ENCODE measurements at regions not wholly inside any gene's neighbourhood (a gene's known extent, or its start where the extent isn't known, plus 50 kb on each side); places are given as distances from the start of the nearest gene placed in this dataset.

DNA sequence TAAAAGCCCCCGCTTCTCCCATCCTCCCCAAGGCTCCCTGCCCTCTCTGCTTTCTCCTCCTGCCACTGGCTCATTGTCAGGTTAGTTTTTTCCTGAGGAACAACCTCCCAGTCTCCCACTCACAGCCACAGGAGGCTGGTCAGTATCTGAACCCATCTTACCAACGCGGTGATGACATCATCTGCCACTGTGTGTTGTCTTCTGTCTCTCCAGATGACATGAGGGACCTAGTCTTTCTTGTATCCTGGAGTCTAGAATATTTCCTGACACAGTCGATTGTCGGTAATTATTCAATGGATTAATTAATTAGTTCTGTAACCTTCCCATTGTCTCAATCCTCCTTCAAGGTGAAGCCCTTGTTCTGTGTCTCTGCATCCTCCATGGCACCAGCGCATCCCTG lies 290.2 kb downstream of the GALR1 start:
- in situ Hi-C loops (cut with MboI; ENCODE audit: low pct_ligation_motif_present in 1 of 4, low pct_unique_long_range_greater_than_20kb in 1 of 4, low sequenced_read_pairs in 3 of 4) (no loop called here), intact Hi-C loops (cut with DNase I; ENCODE audit: low total_unique reads) (no loop called here)
- 91 to 100% methylated on average over 3 to 6 of the region's 6 CpGs for WGBS, 2 donors (ENCODE audit: low coverage in 1 of 2)
- H3K9me3 ChIP-seq, result no peaks in the 10 kb centered on the region
- H3K4me1 ChIP-seq, result no peaks in the 10 kb centered on the region
- H3K27me3 ChIP-seq, result no peaks in the 10 kb centered on the region
- DNase-seq, result no peak
- H3K4me3 ChIP-seq, result no peak overlapping the region
- no peak for TF ChIP-seq POLR2A (IDR thresholded peaks at IDR 0.05)
- no peak for TF ChIP-seq POLR2AphosphoS5 (IDR thresholded peaks at IDR 0.05)
- TF ChIP-seq EP300 (IDR thresholded peaks at IDR 0.05; ENCODE audit: low read depth), result no peak
- TF ChIP-seq CTCF (IDR thresholded peaks at IDR 0.05), result no peak
- no peaks in the 10 kb centered on the region for H3K36me3 ChIP-seq
- no peak overlapping the region for H3K27ac ChIP-seq

DNA sequence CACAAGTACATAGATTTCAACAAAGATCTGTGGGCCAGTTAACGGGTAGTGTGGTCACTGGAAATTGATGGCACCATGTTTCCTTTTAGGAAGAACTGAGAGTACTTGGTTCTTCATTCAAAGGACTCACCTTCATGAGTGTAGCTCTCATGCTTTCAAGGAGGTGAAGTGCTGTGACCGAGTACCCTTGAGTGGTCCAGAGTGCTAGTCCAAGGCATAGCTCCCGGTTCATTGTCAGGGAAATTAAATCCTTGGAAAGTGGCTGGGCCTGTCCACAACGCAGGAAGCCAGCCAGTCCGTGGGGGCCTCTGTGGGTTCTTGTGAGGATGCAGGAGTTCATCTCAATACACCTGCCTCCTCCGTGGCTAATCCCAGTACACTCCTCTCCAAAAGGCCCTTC lies 295.1 kb downstream of the GALR1 start:
- peaks cover 0 to 14% (median 7%) of the 10 kb centered on the region in 4 donors for H3K4me1 ChIP-seq
- intact Hi-C loops (cut with DNase I; ENCODE audit: low total_unique reads), result no loop called here
- WGBS, 2 donors (ENCODE audit: low coverage in 1 of 2), result 67 to 87% methylated on average over 1 to 6 of the region's 6 CpGs
- DNase-seq, result no peak
- TF ChIP-seq POLR2A (IDR thresholded peaks at IDR 0.05) (no peak), CTCF (IDR thresholded peaks at IDR 0.05) (no peak), POLR2AphosphoS5 (IDR thresholded peaks at IDR 0.05) (no peak)
- H3K4me3 ChIP-seq, result no peak overlapping the region
- in situ Hi-C loops (cut with MboI; ENCODE audit: low pct_ligation_motif_present in 1 of 4, low pct_unique_long_range_greater_than_20kb in 1 of 4, low sequenced_read_pairs in 3 of 4), result no loop called here
- no peaks in the 10 kb centered on the region for H3K36me3 ChIP-seq
- no peaks in the 10 kb centered on the region for H3K9me3 ChIP-seq
- no peaks in the 10 kb centered on the region for H3K27me3 ChIP-seq
- H3K27ac ChIP-seq, result no peak overlapping the region

GRCh38 chr18:77547757-77548156 lies 298.1 kb downstream of the GALR1 start:
- H3K36me3 ChIP-seq, result no peaks in the 10 kb centered on the region
- 33 to 43% methylated on average over 2 to 5 of the region's 5 CpGs for WGBS, 2 donors (ENCODE audit: low coverage in 1 of 2)
- TF ChIP-seq POLR2A (IDR thresholded peaks at IDR 0.05), result no peak
- TF ChIP-seq CTCF (IDR thresholded peaks at IDR 0.05), result no peak
- no peak for TF ChIP-seq EP300 (IDR thresholded peaks at IDR 0.05; ENCODE audit: low read depth)
- no peak for TF ChIP-seq POLR2AphosphoS5 (IDR thresholded peaks at IDR 0.05)
- no peak overlapping the region for H3K4me3 ChIP-seq
- no peak overlapping the region for H3K27ac ChIP-seq
- H3K4me1 ChIP-seq, result peaks cover 0 to 14% (median 7%) of the 10 kb centered on the region in 4 donors
- H3K9me3 ChIP-seq, result no peaks in the 10 kb centered on the region
- DNase-seq, result peak; percentile 37
- in situ Hi-C loops (cut with MboI; ENCODE audit: low pct_ligation_motif_present in 1 of 4, low pct_unique_long_range_greater_than_20kb in 1 of 4, low sequenced_read_pairs in 3 of 4) (no loop called here), intact Hi-C loops (cut with DNase I; ENCODE audit: low total_unique reads) (no loop called here)
- no peaks in the 10 kb centered on the region for H3K27me3 ChIP-seq

GRCh38 chr18:77548790-77549420 lies 299.3 kb downstream of the GALR1 start:
- no peaks in the 10 kb centered on the region for H3K27me3 ChIP-seq
- H3K9me3 ChIP-seq, result no peaks in the 10 kb centered on the region
- H3K4me1 ChIP-seq, result peaks cover 0 to 14% (median 7%) of the 10 kb centered on the region in 4 donors
- TF ChIP-seq POLR2AphosphoS5 (IDR thresholded peaks at IDR 0.05), result no peak
- no peak for TF ChIP-seq POLR2A (IDR thresholded peaks at IDR 0.05)
- TF ChIP-seq EP300 (IDR thresholded peaks at IDR 0.05; ENCODE audit: low read depth), result no peak
- no peak for TF ChIP-seq CTCF (IDR thresholded peaks at IDR 0.05)
- WGBS, 2 donors (ENCODE audit: low coverage in 1 of 2), result 40 to 74% methylated on average over 1 to 8 of the region's 8 CpGs
- in situ Hi-C loops (cut with MboI; ENCODE audit: low pct_ligation_motif_present in 1 of 4, low pct_unique_long_range_greater_than_20kb in 1 of 4, low sequenced_read_pairs in 3 of 4), result no loop called here
- intact Hi-C loops (cut with DNase I; ENCODE audit: low total_unique reads), result no loop called here
- H3K36me3 ChIP-seq, result no peaks in the 10 kb centered on the region
- no peak overlapping the region for H3K27ac ChIP-seq
- H3K4me3 ChIP-seq, result no peak overlapping the region
- DNase-seq, result no peak
